Fibroblast of the aortic adventitia (primary cell): ENCODE measurements at regions not wholly inside any gene's neighbourhood (a gene's known extent, or its start where the extent isn't known, plus 50 kb on each side); places are given as distances from the start of the nearest gene placed in this dataset.

Experiments used
- DNase-seq: peaks from one replicate; pipeline ENCODE4 v3.0.0-alpha.2; 2010; ENCODE audit warnings: low read depth
- H3K4me3 ChIP-seq: 2 replicates; pipeline ENCODE4 v1.5.1; 2011; ENCODE audit warnings: low read depth, mild to moderate bottlenecking, control low read depth, low read length, moderate library complexity
- TF ChIP-seq, protein P1 (sequence below): IDR thresholded peaks from 2 replicates; pipeline ENCODE4 v1.5.1; 2011; ENCODE audit warnings: mild to moderate bottlenecking, low read length, control low read depth, inconsistent platforms; ENCODE audit not compliant: insufficient read depth

DNA sequence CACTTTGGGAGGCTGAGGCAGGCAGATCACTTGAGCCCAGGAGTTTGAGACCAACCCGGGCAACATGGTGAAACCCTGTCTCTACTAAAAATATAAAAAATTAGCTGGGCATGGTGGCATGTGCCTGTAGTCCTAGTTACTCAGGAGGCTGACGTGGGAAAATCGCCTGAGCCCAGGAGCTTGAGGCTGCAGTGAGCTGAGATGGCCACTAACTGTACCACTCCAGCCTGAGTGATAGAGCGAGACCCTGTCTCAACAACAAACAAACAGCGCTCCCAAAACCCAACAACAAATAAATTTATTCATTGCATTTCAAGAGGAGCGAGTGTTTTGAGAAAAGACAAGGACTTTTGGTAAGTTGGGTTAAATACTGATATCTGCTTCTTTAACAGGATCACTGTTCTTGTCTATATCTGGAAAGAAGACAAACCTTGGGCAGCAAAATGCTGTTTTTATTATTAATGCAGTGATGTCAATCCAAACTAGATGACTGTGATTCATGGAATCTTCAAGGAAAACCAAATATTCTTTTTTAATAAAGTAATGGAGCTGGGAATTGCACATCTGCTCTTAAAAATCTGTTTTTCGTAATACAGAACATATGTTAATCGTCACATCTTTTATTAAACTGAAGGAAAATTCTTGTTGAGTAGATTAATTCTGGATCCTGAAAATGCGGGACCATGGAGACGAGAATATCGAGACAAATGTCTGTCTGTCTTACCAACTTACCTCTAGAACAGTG, 90.8 kb upstream of the LIMCH1 start:
- no peak overlapping the region for H3K4me3 ChIP-seq
- TF ChIP-seq, protein P1, sequence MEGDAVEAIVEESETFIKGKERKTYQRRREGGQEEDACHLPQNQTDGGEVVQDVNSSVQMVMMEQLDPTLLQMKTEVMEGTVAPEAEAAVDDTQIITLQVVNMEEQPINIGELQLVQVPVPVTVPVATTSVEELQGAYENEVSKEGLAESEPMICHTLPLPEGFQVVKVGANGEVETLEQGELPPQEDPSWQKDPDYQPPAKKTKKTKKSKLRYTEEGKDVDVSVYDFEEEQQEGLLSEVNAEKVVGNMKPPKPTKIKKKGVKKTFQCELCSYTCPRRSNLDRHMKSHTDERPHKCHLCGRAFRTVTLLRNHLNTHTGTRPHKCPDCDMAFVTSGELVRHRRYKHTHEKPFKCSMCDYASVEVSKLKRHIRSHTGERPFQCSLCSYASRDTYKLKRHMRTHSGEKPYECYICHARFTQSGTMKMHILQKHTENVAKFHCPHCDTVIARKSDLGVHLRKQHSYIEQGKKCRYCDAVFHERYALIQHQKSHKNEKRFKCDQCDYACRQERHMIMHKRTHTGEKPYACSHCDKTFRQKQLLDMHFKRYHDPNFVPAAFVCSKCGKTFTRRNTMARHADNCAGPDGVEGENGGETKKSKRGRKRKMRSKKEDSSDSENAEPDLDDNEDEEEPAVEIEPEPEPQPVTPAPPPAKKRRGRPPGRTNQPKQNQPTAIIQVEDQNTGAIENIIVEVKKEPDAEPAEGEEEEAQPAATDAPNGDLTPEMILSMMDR, result no peak
- DNase-seq, result no peak

DNA sequence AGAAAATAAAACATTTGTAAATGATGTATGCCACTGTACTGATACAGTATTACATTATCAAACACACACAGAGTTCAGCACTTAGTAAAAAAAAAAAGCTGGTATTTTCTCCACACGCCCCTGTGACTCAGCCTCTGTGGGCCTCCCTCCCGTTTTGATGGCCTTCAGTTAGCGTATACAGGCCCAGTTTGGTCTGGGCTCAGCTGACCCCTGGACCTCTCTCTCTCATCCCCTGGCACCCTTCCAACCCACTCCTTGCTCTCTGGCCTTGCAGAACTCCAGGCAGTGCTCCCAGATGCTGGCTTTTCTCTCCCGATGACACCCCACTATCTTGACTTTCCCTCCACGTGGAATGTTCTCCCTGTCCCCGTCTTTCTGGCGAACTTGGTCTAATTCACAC, 89.0 kb upstream of the LIMCH1 start:
- peak; percentile 23 for DNase-seq
- TF ChIP-seq, protein P1, result no peak
- H3K4me3 ChIP-seq, result no peak overlapping the region

DNA sequence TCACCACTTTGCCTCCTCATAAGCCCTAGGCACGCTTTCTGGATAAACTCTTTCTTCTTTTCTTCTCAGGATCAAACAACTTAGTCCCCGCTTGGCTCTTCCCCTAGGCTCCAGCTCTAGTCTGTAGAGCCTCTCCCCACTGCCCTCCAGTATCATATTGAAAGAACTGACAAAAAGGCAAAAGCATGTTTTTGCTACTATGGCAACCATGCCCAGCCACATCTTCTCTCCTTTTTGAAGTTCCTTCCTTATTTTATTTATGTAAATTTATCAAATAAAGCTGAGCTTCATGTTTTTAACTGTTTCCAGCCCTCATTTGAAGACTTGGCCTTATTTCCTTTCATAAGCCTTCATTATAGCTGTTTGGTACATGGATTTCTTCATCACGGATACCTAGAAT, 86.0 kb upstream of the LIMCH1 start:
- no peak overlapping the region for H3K4me3 ChIP-seq
- DNase-seq, result no peak
- TF ChIP-seq, protein P1, result no peak

DNA sequence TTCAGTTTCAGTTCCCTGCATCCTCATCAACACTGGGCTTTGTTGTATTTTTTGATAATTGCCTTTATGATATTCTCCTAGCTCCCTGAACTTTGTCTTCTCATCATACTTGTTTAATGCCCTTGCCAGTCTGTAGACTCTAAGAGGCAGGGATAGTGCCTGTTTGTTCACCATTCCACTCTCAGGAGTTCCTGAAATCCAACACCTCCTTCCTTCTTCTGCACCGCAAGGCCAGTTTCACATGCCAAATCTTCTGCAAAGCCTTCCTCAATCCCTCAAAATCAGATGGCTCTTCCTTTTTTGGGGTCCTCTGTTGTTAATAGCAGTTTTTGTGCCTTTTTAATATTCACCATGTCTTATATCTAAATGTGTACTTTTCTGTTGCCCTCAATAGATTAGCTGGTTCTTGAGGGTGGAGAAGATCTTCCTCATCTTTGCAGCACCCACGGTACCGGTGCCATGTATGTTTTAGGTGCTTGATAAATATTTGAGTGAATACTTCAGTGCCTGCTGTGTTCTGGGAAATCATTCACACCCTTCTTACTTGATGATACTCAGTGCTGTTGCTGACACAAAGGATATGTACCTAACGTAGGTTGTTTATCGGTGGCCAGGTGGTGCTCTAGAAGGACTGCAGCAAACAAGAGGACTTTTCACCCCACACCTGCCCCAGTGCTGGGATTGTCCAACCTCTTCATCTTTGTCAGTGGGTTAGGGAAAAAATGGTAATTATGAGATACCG, 85.3 kb upstream of the LIMCH1 start:
- DNase-seq, result no peak
- H3K4me3 ChIP-seq, result no peak overlapping the region
- TF ChIP-seq, protein P1, result no peak

DNA sequence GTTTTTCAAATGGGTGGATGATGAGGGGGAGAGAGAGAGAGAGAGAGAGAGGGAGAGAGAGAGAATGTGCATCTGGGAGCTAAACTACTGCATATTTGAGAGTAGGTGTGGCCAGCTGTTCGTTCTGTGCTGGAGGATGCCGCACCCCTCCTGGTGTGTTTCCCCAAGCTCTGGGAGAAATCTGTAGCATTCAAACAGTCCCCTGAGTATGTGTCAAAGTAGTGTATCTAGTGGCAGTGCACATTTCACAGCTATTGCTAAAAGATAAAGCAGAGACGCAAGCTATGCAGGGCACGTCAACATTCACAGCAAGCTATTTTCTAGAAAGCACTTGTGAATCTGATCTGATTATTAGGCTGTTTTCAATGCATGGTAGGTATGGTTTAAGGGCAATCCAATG, 83.5 kb upstream of the LIMCH1 start:
- H3K4me3 ChIP-seq, result no peak overlapping the region
- DNase-seq, result peak; percentile 9
- TF ChIP-seq, protein P1, result no peak

DNA sequence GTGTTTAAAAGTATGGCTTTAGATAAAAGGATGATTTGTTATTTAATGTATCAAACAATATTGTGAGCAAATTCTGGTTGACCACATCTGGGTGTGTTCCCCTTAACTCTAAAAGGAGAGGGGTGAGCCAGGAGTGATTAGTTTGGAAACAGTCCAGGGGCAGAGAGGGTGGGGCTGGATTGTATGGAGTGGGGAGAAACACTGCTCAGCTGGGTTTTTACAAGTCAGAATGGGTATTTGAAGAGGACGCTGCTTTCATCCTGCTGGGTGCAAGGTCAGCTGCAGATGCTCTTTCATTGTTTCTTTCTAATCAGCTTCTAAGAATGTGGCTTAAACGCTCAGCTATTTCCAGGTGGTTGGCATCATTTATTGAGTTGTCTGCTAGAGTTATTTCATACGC, 82.8 kb upstream of the LIMCH1 start:
- TF ChIP-seq, protein P1, result no peak
- DNase-seq, result peak; percentile 39
- no peak overlapping the region for H3K4me3 ChIP-seq
